CD4-positive, alpha-beta T cell treated with Interleukin-12 subunit alpha and Interleukin-12 subunit beta, for 1 hour (primary cell): ENCODE measurements at regions not wholly inside any gene's neighbourhood (a gene's known extent, or its start where the extent isn't known, plus 50 kb on each side); places are given as distances from the start of the nearest gene placed in this dataset.
"Not testable (repeated sequence)": the region's sequence is repeated elsewhere in the genome, so short reads cannot be mapped to it uniquely, and the experiment has no call there.

ENCODE experiments used
- DNase-seq: peaks from one replicate; pipeline ENCODE4 v3.0.0-alpha.2; 2020

GRCh38 chr9:7615344-7615743 is 184.2 kb downstream of the DMAC1 start:
- no peak for DNase-seq

- DNase-seq, result peak; percentile 50
Observed at GRCh38 chr9:7613931-7614330, 185.6 kb downstream of the DMAC1 start.

- DNase-seq, result no peak
Observed at GRCh38 chr9:7608261-7608660, 191.3 kb downstream of the DMAC1 start.

- no peak for DNase-seq
Observed at GRCh38 chr9:7607421-7607820, 192.2 kb downstream of the DMAC1 start.

- DNase-seq, result no peak
Observed at GRCh38 chr9:7606591-7606990, 193.0 kb downstream of the DMAC1 start.

- DNase-seq, result no peak
Observed at GRCh38 chr9:7601739-7602138, 197.8 kb downstream of the DMAC1 start.

- no peak for DNase-seq
Observed at GRCh38 chr9:7597716-7598115, 201.9 kb downstream of the DMAC1 start.

- DNase-seq, result no peak
Observed at GRCh38 chr9:7592321-7593316, 207.0 kb downstream of the DMAC1 start.

- DNase-seq, result no peak
Observed at GRCh38 chr9:7591501-7591900, 208.1 kb downstream of the DMAC1 start.

GRCh38 chr9:7580568-7580967 is 219.0 kb downstream of the DMAC1 start:
- no peak for DNase-seq

- DNase-seq, result no peak
Observed at GRCh38 chr9:7579351-7579750, 220.2 kb downstream of the DMAC1 start.

- DNase-seq, result no peak
Observed at GRCh38 chr9:7578951-7579350, 220.6 kb downstream of the DMAC1 start.

GRCh38 chr9:7570107-7570720 is 229.4 kb downstream of the DMAC1 start:
- peak; percentile 74 for DNase-seq

GRCh38 chr9:7567687-7568086 is 231.9 kb downstream of the DMAC1 start:
- no peak for DNase-seq

- no peak for DNase-seq
Observed at GRCh38 chr9:7561527-7562080, 238.0 kb downstream of the DMAC1 start.

- DNase-seq, result no peak
Observed at GRCh38 chr9:7560669-7561305, 238.8 kb downstream of the DMAC1 start.

- DNase-seq, result no peak
Observed at GRCh38 chr9:7554699-7555098, 244.9 kb downstream of the DMAC1 start.

- DNase-seq, result not testable (repeated sequence)
Observed at GRCh38 chr9:7552706-7553105, 246.9 kb downstream of the DMAC1 start.

- no peak for DNase-seq
Observed at GRCh38 chr9:7549249-7549648, 250.3 kb downstream of the DMAC1 start.

- DNase-seq, result no peak
Observed at GRCh38 chr9:7546261-7546660, 253.3 kb downstream of the DMAC1 start.

GRCh38 chr9:7545371-7546165 is 254.0 kb downstream of the DMAC1 start:
- no peak for DNase-seq

- no peak for DNase-seq
Observed at GRCh38 chr9:7542693-7543092, 256.9 kb downstream of the DMAC1 start.

GRCh38 chr9:7542126-7542525 is 257.5 kb downstream of the DMAC1 start:
- no peak for DNase-seq
